OCI-LY7 (cell line): ENCODE measurements at regions not wholly inside any gene's neighbourhood (a gene's known extent, or its start where the extent isn't known, plus 50 kb on each side); places are given as distances from the start of the nearest gene placed in this dataset.

ENCODE experiments used
- CTCF ChIP-seq: fragments of 200-600 bp; sonication (generic); conservative IDR thresholded peaks from 2 replicates; pipeline ENCODE4 v1.5.1; 2014; ENCODE audit warnings: mild to moderate bottlenecking, antibody characterized with exemption, low read length, moderate library complexity, mixed read lengths
- EZH2phosphoT487 ChIP-seq: fragments of 200-600 bp; sonication (generic); IDR thresholded peaks from 2 replicates; pipeline ENCODE4 v1.6.1; 2018; ENCODE audit warnings: low read depth, borderline replicate concordance, mild to moderate bottlenecking, mixed run types, antibody characterized with exemption, low read length, moderate library complexity, mixed read lengths

- TF ChIP-seq CTCF (no peak), EZH2phosphoT487 (no peak)
Observed at GRCh38 chr2:226251661-226252060, 548.0 kb downstream of the IRS1 start.
